ENCODE measurements at regions not wholly inside any gene's neighbourhood (a gene's known extent, or its start where the extent isn't known, plus 50 kb on each side); places are given as distances from the start of the nearest gene placed in this dataset.
A peak's percentile ranks its signal among the peaks of the same experiment; 100 is the strongest.

DNA sequence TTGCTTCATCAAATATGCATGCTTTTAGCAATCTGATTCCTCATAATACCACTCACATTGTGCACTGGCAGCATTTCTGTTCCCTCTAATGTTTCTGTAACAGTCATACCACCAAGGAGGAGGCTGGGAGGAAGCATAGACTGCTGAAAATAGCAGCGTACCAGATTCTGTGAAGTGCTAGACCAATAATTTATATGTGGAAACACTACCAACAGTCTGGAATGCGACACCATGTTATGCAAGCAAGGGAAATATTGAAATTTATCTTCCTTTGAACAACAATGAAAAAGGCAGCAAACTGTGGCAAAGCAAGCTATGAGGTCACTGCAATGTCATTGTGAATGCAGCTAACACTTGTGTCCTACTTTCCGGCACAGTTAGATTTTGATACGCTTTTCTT, 1388.0 kb downstream of the EFNB2 start:
- Histone ChIP-seq H3K36me3 (no peaks in the 10 kb centered on the region), H3K4me3 (no peak overlapping the region), H3K27ac (no peak overlapping the region), H3K4me1 (no peaks in the 10 kb centered on the region), H3K9me3 (no peaks in the 10 kb centered on the region), H3K27me3 (no peaks in the 10 kb centered on the region)
- intact Hi-C loops (cut with DNase I), result no loop called here
- no peak for DNase-seq (ENCODE audit: low spot score in 2 of 2)
- TF ChIP-seq, protein P1, sequence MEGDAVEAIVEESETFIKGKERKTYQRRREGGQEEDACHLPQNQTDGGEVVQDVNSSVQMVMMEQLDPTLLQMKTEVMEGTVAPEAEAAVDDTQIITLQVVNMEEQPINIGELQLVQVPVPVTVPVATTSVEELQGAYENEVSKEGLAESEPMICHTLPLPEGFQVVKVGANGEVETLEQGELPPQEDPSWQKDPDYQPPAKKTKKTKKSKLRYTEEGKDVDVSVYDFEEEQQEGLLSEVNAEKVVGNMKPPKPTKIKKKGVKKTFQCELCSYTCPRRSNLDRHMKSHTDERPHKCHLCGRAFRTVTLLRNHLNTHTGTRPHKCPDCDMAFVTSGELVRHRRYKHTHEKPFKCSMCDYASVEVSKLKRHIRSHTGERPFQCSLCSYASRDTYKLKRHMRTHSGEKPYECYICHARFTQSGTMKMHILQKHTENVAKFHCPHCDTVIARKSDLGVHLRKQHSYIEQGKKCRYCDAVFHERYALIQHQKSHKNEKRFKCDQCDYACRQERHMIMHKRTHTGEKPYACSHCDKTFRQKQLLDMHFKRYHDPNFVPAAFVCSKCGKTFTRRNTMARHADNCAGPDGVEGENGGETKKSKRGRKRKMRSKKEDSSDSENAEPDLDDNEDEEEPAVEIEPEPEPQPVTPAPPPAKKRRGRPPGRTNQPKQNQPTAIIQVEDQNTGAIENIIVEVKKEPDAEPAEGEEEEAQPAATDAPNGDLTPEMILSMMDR (IDR thresholded peaks at IDR 0.05), result no peak

DNA sequence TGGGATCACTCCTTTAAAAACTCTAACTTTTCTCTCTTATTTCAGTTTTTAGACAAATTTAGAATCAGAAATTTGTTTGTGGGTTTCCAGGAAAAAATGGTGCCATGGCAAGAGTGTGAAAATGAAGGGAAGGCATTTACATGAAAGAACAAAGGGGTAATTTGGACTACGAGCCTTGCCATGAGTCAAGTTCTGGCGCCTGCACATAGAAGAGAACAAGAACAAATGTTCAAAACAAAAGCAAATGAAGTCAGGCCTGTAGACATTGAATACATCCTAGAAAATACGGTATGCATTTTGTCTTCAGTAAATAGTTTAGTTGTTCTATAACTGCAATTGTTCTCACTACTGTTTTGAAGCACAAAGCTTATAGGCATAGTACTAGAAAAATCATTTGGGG, 1390.5 kb downstream of the EFNB2 start:
- no peaks in the 10 kb centered on the region for H3K4me1 ChIP-seq
- H3K4me3 ChIP-seq, result no peak overlapping the region
- no peaks in the 10 kb centered on the region for H3K36me3 ChIP-seq
- intact Hi-C loops (cut with DNase I), result no loop called here
- TF ChIP-seq, protein P1 (IDR thresholded peaks at IDR 0.05), result no peak
- no peak for DNase-seq (ENCODE audit: low spot score in 2 of 2)
- no peaks in the 10 kb centered on the region for H3K9me3 ChIP-seq
- no peaks in the 10 kb centered on the region for H3K27me3 ChIP-seq
- no peak overlapping the region for H3K27ac ChIP-seq

DNA sequence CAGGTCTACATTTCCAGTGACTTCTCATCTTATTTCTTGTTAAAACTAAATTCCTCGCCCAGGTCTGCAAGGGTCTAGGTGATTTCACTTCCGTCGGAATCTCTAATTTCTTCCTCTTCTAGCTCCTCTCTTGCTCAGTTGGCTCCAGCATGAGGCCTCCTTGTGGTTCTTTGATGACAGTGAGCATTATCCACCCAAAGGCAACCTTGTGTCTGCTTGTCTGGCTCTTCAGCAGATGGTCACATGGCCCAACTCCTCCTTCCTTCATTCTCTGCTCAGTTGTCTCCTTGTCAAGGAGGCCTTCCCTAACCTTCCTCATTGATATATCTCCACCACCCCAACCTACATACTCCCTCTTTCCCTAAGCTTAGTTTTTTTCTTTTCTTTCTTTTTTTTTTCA, 1391.4 kb downstream of the EFNB2 start:
- no peaks in the 10 kb centered on the region for H3K4me1 ChIP-seq
- H3K9me3 ChIP-seq, result no peaks in the 10 kb centered on the region
- H3K36me3 ChIP-seq, result no peaks in the 10 kb centered on the region
- DNase-seq (ENCODE audit: low spot score in 2 of 2), result no peak
- H3K27ac ChIP-seq, result no peak overlapping the region
- intact Hi-C loops (cut with DNase I), result no loop called here
- no peak overlapping the region for H3K4me3 ChIP-seq
- no peaks in the 10 kb centered on the region for H3K27me3 ChIP-seq
- TF ChIP-seq, protein P1 (IDR thresholded peaks at IDR 0.05), result no peak

DNA sequence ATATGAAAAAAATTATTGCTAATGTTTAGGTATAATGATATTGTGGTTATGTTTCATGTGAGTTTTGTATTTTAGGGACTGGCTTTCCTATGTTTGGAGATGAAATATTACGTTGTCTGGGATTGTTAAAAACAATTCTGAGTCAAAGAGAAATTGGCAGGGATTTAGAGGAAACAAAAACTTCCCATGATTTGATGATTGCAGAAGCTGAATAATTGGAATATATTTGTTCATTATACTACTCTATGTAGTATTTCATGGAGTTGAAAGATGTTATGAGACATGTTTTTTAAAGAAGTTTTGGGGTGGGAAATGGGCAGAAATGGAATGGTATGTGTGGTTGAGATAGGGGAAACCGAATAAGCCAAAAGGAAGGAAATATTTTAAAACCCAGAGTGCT, 1392.9 kb downstream of the EFNB2 start:
- intact Hi-C loops (cut with DNase I), result no loop called here
- Histone ChIP-seq H3K4me3 (no peak overlapping the region), H3K36me3 (no peaks in the 10 kb centered on the region), H3K27me3 (no peaks in the 10 kb centered on the region), H3K27ac (no peak overlapping the region), H3K9me3 (no peaks in the 10 kb centered on the region), H3K4me1 (no peaks in the 10 kb centered on the region)
- TF ChIP-seq, protein P1 (IDR thresholded peaks at IDR 0.05), result no peak
- DNase-seq (ENCODE audit: low spot score in 2 of 2), result no peak

DNA sequence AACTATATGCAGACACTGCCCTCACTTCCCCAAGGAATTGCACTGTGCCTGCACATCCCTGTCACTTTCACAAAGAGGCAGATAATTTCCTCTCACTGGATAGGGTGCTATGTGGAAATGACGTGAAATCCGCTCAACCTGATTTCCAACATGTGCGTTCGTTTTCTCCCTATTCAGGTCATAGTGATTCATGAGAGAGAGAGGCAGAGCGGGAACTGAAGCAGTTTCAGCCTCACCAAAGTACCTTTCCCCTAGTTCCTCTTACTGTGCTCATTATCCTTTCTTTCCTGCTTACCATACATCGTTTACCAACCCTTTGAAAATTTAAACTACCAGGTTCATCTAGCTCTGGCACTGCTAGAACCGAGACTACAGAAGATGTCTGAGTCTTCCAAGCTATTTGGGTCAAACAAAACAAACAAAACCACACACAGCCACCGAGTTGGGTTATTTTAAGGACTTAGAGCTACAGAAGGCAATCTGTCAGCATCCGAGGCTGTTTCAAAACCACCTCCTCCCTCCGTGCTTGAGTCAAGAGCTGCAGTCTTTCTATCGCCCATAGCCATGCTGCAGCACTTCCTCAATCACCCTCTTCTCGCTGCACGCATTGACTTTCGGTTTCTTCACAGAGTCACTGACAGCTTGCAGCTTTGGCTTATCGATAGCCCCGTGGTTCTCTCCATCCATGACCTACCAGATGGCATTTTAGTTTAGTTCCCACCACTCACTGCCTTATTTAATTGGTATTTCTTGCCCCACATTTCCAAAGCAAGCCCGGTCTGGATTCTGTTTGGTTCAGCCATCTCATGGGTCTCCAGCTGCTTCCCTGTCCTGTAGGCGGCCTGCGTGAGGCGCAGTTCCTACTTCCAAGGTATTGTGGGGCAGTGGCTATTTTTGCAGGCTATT, 1395.8 kb downstream of the EFNB2 start:
- Histone ChIP-seq H3K9me3 (no peaks in the 10 kb centered on the region), H3K27ac (peak overlapping the region; percentile 52 to 65), H3K4me3 (peak overlapping the region; percentile 48 to 70), H3K4me1 (no peaks in the 10 kb centered on the region), H3K27me3 (no peaks in the 10 kb centered on the region), H3K36me3 (no peaks in the 10 kb centered on the region)
- DNase-seq (ENCODE audit: low spot score in 2 of 2), result peak in 1 of 2 donors; percentile 78
- intact Hi-C loops (cut with DNase I), result loop anchor here (5.0 kb wide), 1 partner anchor 1398 kb away; the partner anchor contains the start of gene EFNB2
- TF ChIP-seq, protein P1 (IDR thresholded peaks at IDR 0.05), result peak; percentile 32 to 61 (median 38)

Measured in ascending aorta (tissue), 2 donors.